ENCODE measurements at regions not wholly inside any gene's neighbourhood (a gene's known extent, or its start where the extent isn't known, plus 50 kb on each side); places are given as distances from the start of the nearest gene placed in this dataset.

GRCh38 chr13:106343836-106344235 lies 191.6 kb downstream of the EFNB2 start:
- TF ChIP-seq EZH2 (IDR thresholded peaks at IDR 0.05; ENCODE audit: insufficient read depth, poor library complexity, severe bottlenecking), result no peak
- TF ChIP-seq EZH2phosphoT487 (IDR thresholded peaks at IDR 0.05; ENCODE audit: insufficient read depth, low read depth), result no peak
